ENCODE measurements at regions not wholly inside any gene's neighbourhood (a gene's known extent, or its start where the extent isn't known, plus 50 kb on each side); places are given as distances from the start of the nearest gene placed in this dataset.

DNA sequence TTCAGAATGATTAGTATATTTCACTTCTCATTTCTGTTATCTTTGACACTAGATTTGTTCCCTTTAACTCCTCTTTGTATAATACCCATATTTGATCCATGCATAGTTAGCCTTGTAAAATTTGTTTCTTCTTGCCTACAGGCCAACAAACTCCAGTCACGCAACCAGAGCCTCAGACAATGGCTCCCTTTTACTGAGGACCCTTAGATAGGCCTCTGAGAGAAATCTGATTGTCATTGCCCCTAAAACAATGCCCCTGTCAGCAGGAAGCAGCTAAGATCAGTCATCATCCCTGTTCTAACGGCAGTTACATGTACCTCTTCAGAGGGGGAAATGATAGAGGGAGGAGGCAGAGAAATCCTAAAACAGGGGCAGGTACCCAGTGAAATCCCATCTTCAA is 190.6 kb upstream of the TENT5D start:
- Histone ChIP-seq H3K4me3 (ENCODE audit: extremely low read depth in 1 of 4, insufficient read depth in 2 of 4, low read depth in 3 of 4, low read length in 4 of 4) (no peak overlapping the region), H3K27me3 (replicated peaks in 1 of 4; ENCODE audit: control insufficient read depth in 3 of 4, extremely low read depth in 1 of 4, insufficient read depth in 3 of 4, low read length in 3 of 4) (no peaks in the 10 kb centered on the region), H3K9ac (replicated peaks in 1 of 4; ENCODE audit: extremely low read depth in 1 of 4, low read depth in 3 of 4, low read length in 3 of 4) (no peak overlapping the region), H2BK20ac (ENCODE audit: low read length) (no peak overlapping the region), H3K36me3 (ENCODE audit: control insufficient read depth in 2 of 4, insufficient read depth in 4 of 4, low read length in 3 of 4) (no peaks in the 10 kb centered on the region), H2BK5ac (ENCODE audit: low read depth, low read length) (no peak overlapping the region), H3K4me2 (ENCODE audit: insufficient read depth in 1 of 2, low read depth in 2 of 2, low read length in 2 of 2) (no peak overlapping the region), H3K14ac (ENCODE audit: insufficient read length) (no peak overlapping the region), H3K79me2 (ENCODE audit: control insufficient read depth in 1 of 2, insufficient read depth in 2 of 2, low read length in 2 of 2) (no peaks in the 10 kb centered on the region), H3K4ac (replicated peaks; ENCODE audit: insufficient read length, low read depth, low read length) (no peak overlapping the region), H3K56ac (replicated peaks; ENCODE audit: insufficient read length, low read depth, low read length) (no peak overlapping the region), H2BK15ac (ENCODE audit: low read length) (no peak overlapping the region), H3K23me2 (ENCODE audit: low read depth, low read length) (no peaks in the 10 kb centered on the region), H3K18ac (ENCODE audit: extremely low read depth, low read length) (no peak overlapping the region), H4K8ac (ENCODE audit: extremely low read depth, insufficient read depth, low read length) (no peak overlapping the region), H2AFZ (ENCODE audit: low read length) (no peak overlapping the region), H4K20me1 (replicated peaks in 1 of 2; ENCODE audit: control insufficient read depth in 1 of 2, insufficient read depth in 2 of 2, low read length in 2 of 2) (no peaks in the 10 kb centered on the region), H3K4me1 (replicated peaks in 1 of 4; ENCODE audit: control insufficient read depth in 3 of 4, insufficient read depth in 4 of 4, low read length in 3 of 4) (no peaks in the 10 kb centered on the region), H4K5ac (ENCODE audit: insufficient read length, low read depth, low read length) (no peak overlapping the region), H2AK5ac (ENCODE audit: low read depth, low read length) (no peak overlapping the region), H2BK120ac (replicated peaks; ENCODE audit: low read depth, low read length) (no peak overlapping the region), H3K23ac (ENCODE audit: insufficient read length) (no peak overlapping the region), H3K79me1 (ENCODE audit: low read depth, low read length) (no peaks in the 10 kb centered on the region), H3K9me3 (ENCODE audit: insufficient read depth in 2 of 2, low read depth in 1 of 2, low read length in 1 of 2) (no peaks in the 10 kb centered on the region), H2BK12ac (ENCODE audit: low read depth, low read length) (no peak overlapping the region), H4K91ac (replicated peaks; ENCODE audit: insufficient read length, low read length) (no peak overlapping the region), H3K27ac (ENCODE audit: low read depth, low read length) (no peak overlapping the region)
- WGBS, 2 experiments (ENCODE audit: extremely low coverage in 1 of 2, insufficient coverage in 1 of 2, insufficient read length in 1 of 2, insufficient replicate concordance in 2 of 2, low coverage in 1 of 2, low lambda C conversion rate in 2 of 2, missing lambda C conversion rate in 1 of 2), result 87% methylated on average over 2 of the region's 2 CpGs; no CpG with 5 or more reads in 1 of the 2 experiments
- ChIA-PET POLR2A (ENCODE audit: partially characterized antibody) (no interaction called here), CTCF (ENCODE audit: partially characterized antibody) (no interaction called here)
- TF ChIP-seq KDM1A (IDR thresholded peaks at IDR 0.05; ENCODE audit: borderline replicate concordance, low read length) (no peak), CTBP2 (IDR thresholded peaks at IDR 0.05; ENCODE audit: borderline replicate concordance, insufficient read depth, insufficient read length, low read length) (no peak), POU5F1 (IDR thresholded peaks at IDR 0.05; ENCODE audit: low read depth, low read length) (no peak), JUN (IDR thresholded peaks at IDR 0.05; ENCODE audit: low read depth, low read length) (no peak), ZNF274 (IDR thresholded peaks at IDR 0.05; ENCODE audit: borderline replicate concordance, extremely low read depth, low read length) (no peak), TAF1 (IDR thresholded peaks at IDR 0.05; ENCODE audit: low read depth, low read length) (no peak), POLR2AphosphoS5 (IDR thresholded peaks at IDR 0.05; ENCODE audit: low read depth, low read length) (no peak), TCF12 (IDR thresholded peaks at IDR 0.05; ENCODE audit: low read depth, low read length) (no peak)
- FAIRE-seq, result no peak
- no peak for DNase-seq (ENCODE audit: low read depth in 1 of 2, low spot score in 2 of 2)
